NCI-H82 treated with DMSO at 0.1 percent for 48 hours (cell line): ENCODE measurements at regions not wholly inside any gene's neighbourhood (a gene's known extent, or its start where the extent isn't known, plus 50 kb on each side); places are given as distances from the start of the nearest gene placed in this dataset.
A peak's percentile ranks its signal among the peaks of the same experiment; 100 is the strongest.
"Not testable (repeated sequence)": the region's sequence is repeated elsewhere in the genome, so short reads cannot be mapped to it uniquely, and the experiment has no call there.

Source experiments
- DNase-seq: peaks from one replicate; lab custom pipeline; 2025; ENCODE audit not compliant: unreplicated experiment; lab: John Stamatoyannopoulos, UW

DNA sequence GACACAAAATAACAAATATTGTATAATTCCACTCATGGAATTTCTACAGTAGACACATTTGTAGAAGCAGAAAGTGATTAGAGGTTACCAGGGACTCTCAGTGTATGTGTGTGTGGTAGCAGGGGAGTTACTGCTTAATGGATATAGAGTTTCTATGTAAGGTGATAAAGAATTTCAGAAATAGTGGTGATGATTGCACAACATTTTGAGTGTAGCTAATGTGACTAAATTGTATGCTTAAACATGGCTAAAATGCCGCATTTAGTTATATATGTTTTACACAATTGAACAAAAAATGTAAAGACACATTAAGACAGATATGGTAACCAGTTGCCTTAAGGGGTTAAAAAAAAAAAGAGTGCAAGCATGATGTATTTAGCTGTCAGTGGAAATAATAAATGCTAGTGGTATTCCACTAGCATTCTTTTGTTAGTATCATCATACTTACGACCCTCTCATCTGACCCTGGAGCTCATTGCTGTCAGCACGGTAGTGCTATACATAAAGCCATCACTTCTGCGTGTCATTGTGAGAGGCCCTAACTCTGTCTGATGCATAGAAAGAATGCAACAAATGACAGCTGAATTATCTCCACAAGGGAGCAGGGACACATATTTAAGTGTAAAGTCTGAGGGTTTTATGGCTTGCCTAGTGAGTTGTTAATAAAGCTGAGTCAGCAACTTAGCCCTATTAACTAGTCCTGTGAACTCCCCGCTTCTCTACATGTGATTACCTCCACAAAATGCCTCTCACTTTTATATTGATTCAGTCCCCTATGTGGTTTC is 134.1 kb upstream of the RXFP2 start:
- no peak for DNase-seq

DNA sequence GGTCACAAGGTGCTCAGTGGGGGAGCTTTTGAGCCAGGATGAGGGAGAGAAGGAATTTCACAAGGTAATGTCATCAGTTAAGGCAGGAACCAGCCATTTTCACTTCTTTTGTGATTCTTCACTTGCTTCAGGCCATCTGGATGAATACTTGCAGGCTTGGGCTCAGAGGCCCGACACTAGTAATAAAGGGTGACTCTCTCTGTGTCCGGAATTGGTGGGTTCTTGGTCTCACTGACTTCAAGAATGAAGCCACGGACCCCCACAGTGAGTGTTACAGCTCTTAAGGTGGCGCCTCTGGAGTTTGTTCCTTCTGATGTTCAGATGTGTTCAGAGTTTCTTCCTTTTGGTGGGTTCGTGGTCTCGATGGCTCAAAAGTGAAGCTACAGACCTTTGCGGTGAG is 131.8 kb upstream of the RXFP2 start:
- DNase-seq: not testable (repeated sequence)

DNA sequence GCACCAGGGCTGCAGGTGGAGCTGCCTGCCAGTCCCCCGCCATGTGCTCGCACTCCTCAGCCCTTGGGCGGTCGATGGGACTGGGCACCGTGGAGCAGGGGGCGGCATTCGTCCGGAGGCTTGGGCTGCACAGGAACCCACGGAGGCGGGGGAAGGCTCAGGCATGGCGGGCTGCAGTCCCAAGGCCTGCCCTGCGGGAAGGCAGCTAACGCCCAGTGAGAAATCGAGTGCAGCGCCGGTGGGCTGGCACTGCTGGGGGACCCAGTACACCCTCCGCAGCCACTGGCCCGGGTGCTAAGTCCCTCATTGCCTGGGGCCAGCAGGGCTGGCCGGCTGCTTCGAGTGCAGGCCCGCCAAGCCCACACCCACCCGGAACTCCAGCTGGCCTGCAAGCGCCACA is 130.5 kb upstream of the RXFP2 start:
- not testable (repeated sequence) for DNase-seq

DNA sequence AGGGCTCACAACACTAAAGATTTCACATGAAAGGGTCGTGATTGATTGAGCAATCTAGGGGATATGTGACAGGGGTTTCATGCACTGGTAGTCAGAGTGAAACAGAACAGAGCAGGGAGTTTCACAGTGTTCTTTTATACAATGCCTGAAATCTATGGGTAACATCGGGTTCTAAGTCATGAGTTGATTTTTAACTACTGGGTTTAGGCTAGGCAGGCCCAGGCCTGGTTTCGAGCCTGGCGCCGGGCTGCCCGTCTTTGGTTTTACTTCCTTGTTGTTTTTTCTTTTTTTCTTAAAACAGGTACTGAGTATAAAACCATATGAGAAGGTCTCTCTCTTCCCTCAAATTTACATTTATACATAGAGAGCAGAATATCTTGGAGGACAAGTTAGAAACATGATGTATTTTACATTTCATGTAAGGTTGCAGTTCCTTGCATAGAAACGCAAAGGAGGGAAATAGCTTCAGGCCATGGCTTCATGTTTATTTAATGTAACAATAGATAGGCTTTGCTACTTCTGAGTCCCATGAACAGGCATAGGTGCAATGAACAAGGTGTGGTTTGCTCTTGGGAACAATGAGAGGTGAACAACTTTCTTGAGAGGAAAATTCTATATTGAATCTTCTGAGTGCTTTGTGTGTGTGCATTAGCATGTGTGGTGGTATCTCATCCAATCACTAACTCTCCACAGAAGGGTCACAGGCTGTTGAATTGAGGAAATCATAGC is 128.9 kb upstream of the RXFP2 start:
- DNase-seq: no peak

DNA sequence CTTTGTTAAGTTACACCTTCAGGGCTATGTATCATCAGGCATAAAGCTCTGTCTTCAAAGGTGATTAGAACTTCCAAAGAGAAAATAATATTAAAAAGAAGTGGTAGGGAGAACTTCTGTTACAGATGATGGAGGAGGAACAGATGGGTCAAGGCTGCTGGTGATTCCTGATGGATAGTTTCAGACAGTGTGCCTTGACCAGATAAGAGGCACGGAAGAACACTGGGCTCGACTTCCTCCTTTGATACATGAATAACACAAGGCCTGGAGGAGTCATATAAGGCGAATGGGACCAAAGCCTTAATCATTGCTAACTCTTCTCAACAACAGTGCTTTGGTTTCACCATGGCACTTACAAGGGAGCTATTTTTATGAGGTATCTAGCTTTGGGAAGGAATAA is 128.1 kb upstream of the RXFP2 start:
- DNase-seq: no peak

DNA sequence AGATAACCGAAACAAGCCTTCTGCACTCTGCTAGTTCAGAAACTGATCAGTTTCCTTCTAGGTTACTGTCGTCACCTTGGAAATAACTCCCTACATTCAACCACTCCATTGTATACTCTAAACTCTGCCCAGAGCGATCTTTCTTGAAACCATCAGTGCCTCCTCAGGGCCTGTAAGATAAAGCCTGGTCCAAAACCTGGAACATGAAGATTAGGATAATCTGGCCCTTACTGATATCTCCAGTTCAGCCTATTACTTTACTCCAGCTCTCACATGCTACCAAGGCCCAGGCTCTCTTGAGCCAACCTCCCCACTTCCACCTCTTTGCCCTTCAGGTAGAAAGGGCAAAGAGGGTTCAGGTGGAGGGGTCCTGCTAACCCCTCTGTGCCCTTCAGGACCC is 125.3 kb upstream of the RXFP2 start:
- no peak for DNase-seq

DNA sequence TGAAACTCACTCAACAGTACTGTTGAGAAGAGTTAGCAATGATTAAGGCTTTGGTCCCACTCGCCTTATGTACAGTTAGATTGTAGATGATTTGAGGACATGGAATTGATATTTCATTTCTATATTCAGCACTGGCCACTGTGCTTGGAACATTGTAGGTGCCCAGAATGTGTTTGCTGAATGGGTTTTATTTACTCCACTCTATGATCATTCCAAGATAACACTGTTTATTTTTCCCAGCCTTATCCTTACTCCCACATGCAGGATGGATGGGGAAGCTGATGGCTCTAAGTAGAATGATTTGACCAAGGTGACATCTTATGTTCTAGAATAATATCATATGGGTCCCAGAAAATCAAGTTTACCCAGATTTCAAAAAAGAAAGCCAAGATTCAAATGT is 124.6 kb upstream of the RXFP2 start:
- no peak for DNase-seq

DNA sequence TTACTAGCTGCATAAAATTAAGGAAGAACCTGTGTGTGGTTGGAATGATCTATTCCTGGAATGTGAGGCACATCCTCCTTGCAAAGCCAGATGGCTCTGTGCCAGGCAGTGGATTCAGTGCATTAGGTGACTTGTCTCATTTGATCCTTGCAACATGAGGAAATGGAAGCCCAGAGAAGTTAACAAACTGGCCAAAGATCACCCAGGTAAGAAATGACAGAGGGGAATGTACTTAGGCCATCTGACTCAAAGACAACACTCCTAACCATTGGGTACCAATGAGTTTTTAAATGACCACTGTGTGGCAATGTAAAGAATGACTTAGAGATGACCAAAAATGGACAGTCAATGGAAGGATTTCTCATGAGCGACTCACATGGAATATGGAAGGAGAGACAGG is 114.2 kb upstream of the RXFP2 start:
- no peak for DNase-seq

DNA sequence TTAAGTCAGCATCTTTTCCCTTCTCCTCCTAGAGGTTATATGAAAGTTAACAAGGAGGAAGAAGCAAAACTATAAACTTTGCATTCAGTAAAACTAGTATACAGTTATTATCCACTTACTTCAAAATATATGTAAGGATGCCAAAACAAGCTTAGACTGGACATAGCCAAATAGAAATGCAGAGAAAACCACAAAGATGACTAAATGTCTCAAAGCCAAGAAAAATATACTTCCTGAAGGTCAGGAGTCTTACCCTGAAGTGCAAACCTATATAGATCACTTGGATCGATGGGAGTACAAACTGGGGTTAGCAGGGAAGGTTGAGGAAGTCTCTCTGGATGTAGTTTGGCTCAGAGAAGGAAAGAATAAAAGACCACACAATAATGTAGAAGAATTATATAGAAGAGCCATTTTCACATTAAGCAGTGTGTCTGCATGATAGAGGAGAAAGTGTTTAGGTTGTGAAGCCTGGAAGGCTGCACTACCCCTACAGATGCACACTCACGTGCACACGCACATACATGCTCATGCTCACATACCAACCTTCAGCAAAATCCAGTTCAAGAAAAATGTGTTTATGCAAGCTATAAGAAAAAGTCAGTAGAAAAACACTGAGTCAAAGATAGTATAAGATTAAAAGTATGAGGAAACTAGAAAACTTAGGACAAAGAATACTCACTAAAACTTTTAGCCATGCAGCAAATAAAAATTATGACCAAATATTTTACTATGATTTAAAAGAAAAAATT is 112.1 kb upstream of the RXFP2 start:
- DNase-seq: no peak

DNA sequence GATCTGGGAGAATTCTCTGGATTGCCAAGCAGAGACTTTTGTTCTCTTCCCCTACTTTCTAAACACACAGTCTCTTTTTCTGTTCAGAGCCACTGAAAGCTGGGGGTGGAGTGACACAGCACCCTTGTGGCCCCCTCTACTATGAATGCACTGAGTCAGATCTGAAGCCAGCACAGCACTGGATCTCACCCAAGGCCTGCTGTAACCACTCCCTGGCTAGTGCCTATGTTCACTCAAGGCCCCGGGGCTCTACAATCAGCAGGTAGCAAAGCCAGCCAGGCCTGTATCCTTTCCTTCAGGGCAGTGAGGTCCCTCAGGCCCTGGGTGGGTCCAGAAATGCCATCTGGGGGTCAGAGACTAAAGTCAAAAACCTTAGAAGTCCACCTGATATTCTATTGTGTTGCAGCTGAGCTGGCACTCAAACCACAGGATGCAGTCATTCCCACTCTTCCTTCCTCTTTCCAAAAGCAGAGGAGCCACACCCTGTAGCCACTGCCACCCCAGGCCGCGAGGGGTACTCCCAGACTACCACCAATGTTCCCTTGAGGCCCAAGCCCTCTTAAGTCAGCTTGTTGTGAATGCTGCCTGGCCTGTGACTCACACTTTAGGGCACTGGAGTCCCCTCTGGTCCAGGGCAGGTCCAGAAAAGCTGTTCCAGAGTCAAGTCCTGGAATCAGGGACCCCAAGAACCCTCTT is 110.1 kb upstream of the RXFP2 start:
- DNase-seq: no peak

DNA sequence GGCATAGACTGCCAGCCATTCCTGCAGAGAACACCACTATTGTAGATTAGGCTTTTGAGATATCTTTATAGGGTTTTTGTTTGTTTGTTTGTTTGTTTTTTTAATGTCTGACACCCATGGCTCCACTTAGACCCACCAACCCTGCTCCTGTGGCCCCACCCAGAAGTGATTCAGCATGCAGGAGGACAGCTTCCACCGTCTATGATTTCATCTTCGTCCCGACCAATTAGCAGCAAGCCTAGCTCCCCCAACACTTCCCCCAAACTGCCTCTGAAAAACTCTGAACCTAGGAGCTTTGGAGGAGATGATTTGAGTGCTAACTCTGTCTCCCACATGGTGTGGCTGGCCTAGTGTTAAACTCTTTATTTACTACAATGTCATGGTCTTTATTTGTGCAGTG is 108.3 kb upstream of the RXFP2 start:
- DNase-seq: no peak

DNA sequence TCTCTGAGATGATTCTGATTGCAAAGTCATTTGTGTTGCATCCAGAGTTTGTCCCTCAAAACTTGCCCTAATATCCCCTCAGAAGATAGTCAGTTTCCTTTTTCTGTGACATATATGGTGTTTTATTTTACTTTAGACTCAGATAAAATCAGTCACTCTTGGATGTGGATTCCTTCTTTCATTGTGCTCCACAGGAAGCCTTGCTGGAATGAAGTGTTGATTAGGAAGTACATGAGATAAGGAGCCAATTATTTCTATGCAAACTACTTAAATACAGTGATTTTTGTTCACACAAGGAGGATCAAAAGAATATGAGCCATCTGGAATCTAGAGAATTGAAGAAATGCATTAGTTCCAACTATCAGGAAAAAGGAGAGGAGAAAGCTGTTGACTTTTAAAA is 107.6 kb upstream of the RXFP2 start:
- DNase-seq: no peak

DNA sequence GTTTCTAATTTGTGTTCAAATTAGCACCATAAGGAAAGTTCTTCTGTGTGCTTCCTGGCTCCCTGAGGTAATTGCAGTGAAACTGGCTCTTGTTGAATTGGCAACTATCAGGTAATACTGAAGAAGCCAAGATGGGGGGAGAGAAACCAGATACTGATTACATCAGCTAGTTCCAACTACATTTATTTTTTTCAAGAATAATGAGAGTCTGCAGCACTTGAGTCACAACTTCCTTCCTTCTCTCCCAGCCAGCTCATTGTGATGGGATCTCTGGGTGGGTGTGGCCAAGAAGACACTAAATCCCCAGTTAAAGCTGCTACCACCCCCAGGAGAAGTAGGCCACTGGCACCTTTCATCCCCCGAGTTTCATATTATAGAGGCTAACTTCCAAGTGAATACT is 100.7 kb upstream of the RXFP2 start:
- no peak for DNase-seq

DNA sequence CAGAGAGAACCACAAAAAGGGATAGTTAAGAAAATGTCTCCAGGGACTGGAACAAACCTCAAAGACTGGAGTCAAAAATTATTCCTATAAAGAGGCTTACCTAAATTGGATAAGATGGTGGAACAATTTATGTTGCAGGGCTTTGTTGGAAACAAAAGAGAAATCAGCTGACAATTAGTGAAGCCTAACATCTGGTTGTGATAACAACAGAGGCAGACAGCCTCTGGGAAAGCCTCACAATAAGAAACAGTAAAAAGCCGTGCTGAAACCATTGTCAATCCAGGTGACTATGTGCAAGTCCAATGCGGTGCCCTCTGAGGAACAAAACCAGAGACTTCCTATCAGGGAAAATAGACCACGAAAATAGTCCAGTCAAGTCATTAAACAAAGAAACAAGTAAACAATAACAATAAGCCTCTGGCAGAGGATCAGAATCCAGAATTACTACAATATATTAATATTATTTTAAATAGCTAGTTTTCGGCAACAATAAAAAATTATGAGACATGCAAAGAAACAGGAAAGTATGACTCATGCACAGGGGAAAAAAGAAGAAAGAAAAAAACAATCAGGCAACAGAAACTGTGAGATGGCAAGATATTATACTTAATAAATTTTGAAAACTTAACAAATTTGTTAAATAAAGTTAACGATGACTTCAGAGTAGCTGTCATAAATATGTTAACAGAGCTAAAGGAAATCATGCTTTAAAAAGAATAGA is 99.7 kb upstream of the RXFP2 start:
- DNase-seq: peak; percentile 41

DNA sequence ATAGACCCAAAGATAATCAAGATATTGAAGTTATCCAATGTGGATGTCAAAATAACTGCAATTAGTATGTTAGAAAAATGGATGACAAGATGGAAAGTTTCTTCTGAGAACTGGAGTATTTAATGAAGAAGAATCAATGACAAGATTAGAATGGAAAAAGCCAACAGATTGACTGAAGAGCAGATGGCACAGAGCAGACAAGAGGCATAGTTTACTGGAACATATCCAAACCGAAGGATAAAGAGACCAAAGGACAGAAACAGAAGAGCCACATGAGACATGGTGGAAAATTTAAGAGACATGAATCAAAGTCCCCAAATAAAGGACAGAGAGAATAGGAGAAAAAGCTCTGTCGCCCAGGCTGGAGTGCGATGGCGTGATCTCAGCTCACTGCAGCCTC is 89.6 kb upstream of the RXFP2 start:
- DNase-seq: peak; percentile 69

DNA sequence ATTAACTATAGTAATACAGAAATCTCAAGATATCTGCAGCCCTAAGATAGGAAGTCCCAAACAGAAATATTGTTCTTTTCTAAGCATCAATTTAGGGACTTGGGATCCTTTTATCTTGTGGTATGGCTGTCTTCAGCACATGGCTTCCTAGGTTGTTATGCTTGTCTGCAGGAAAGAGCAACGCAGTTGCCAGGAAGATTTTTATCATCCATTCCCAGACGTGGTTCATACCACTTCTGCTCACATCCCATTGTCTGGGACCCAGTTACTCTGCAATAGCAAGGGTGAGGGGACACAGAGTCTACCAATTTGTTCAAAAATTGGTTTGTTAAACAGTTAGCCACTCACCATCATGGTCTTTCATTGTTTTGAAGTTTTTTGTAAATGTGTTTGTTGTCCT is 85.6 kb upstream of the RXFP2 start:
- DNase-seq: no peak

DNA sequence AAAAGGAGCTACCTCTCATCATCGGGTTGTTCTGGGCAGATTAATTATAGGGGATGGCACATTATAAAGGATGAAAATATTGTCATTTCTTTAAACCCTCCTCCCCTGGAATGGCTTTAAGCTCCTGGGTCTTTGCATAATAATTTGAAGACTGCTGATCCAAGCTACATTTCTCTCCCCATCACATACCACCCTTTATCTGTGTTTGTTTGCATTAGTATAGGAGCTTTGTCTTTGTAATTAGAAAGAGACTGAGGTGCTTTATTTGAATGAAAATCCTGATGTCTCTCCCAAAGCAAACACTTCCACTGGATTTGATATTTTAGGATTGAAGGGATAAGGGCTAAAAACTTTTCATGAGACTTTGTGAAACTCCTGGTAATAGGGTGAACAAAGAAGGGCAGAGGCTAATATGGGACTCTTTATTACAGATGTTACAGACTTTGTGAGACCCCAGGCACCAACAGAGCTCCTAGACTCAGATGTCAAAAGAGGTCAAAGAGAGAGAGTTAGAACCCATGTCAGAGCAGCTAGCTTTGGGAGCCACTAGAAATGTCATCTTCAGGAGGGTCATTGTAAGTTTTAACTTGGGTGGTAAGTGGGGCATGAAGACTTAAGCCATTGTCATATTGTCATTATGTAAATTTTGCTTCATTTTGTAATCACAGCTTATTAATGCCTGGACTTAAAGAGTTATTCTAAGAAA is 75.3 kb upstream of the RXFP2 start:
- DNase-seq: no peak

DNA sequence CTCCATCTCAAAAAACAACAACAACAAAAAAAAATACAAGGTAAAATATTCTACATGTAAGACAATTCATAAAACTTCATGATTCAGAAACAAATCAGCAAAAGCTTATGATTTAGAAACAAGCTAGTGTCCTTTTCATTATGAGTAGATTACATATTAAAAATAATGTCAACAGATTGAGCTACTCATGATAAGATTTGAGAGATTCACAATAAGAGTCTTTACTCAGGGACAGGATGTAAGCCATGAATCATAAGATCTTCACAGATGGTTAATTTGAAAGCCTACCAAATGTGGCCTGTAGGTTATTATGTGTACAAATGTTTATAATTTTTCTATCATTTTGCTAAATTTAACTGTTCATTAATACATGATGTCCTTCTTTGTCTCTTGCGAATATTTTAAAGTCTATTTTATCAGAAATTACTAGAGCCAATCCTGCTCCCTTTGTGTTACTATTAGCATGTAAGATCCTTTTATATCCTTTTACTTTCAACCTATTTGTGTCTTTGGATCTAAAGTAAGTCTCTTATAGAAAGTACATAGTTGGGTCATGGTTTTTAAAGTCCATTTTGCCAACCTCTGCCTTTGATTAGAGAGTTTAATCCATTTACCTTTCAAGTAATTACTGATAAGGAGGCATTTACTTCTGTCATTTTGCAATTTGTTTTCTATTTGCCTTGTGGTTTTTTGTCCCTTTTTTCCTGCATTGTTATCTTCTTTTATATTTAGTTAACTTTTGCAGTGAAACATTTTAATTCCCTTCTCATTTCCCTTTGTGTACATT is 68.3 kb upstream of the RXFP2 start:
- no peak for DNase-seq

DNA sequence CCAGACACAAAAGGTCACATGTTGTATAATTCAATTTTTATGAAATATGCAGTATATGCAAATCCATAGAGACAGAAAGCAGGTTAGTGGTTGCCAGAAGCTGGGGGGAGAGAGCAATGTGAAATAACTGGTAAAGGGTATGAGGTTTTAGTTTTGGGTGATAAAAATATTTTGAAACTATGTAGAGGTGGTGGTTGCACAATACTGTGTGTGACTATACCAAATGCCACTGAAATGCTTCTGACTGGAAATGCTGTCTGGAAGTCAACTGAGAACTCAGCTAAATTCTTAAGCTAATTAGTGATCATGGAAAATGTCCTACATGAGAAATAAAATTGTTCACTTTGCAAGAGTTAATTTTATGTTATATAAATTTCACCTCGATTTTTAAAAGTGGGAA is 65.3 kb upstream of the RXFP2 start:
- no peak for DNase-seq
